A549 (cell line): ENCODE measurements at regions not wholly inside any gene's neighbourhood (a gene's known extent, or its start where the extent isn't known, plus 50 kb on each side); places are given as distances from the start of the nearest gene placed in this dataset.

ENCODE experiments used
- HOXA7 ChIP-seq: fragments of 250-450 bp; sonication (Bioruptor Pico); IDR thresholded peaks from 2 replicates; pipeline ENCODE4 v1.5.0; 2020; ENCODE audit warnings: mild to moderate bottlenecking, moderate library complexity
- JUN ChIP-seq, 2 experiments: fragments of >200 bp; sonication (Bioruptor Twin); formaldehyde crosslinking; IDR thresholded peaks; 2 replicates in 1 of 2; 3 replicates in 1 of 2; pipeline ENCODE4 v1.6.1; 2016 to 2017
- MYC ChIP-seq: IDR thresholded peaks from 2 replicates; pipeline ENCODE4 v1.6.1; 2012; ENCODE audit warnings: mild to moderate bottlenecking, inconsistent platforms, low read length, improper control_type of control experiment, borderline replicate concordance
- NFE2L2 ChIP-seq: fragments of 150-350 bp; conservative IDR thresholded peaks from 2 replicates; pipeline ENCODE4 v1.6.1; 2014; ENCODE audit warnings: low read length
- POLR2A ChIP-seq: IDR thresholded peaks from 2 replicates; pipeline ENCODE4 v1.6.1; 2012; ENCODE audit warnings: mild to moderate bottlenecking, low read length
- RAD21 ChIP-seq, 2 experiments: fragments of >200 bp in 1 of 2; sonication (Bioruptor Twin) in 1 of 2; formaldehyde crosslinking in 1 of 2; IDR thresholded peaks in 1 of 2; conservative IDR thresholded peaks in 1 of 2; 2 replicates in 1 of 2; 3 replicates in 1 of 2; pipeline ENCODE4 v1.6.1; 2012 to 2018; ENCODE audit warnings: inconsistent platforms in 1 of 2
- RCOR1 ChIP-seq: fragments of 150-350 bp; IDR thresholded peaks from 2 replicates; pipeline ENCODE4 v1.6.1; 2014; ENCODE audit warnings: antibody characterized with exemption, low read length, low read depth
- RNF2 ChIP-seq: fragments of 200-600 bp; sonication (generic); IDR thresholded peaks from 2 replicates; pipeline ENCODE4 v1.6.1; 2016; ENCODE audit warnings: low read depth, mild to moderate bottlenecking, antibody characterized with exemption, moderate library complexity, borderline replicate concordance
- TF ChIP-seq, protein P1 (sequence below): fragments of 450-650 bp; IDR thresholded peaks from 2 replicates; pipeline ENCODE4 v1.6.1; 2014; ENCODE audit warnings: antibody characterized with exemption
- TF ChIP-seq, protein P2 (sequence below): fragments of >200 bp; sonication (Bioruptor Twin); formaldehyde crosslinking; IDR thresholded peaks from 3 replicates; pipeline ENCODE4 v1.5.1; 2016
- TF ChIP-seq, protein P3 (sequence below): IDR thresholded peaks from 2 replicates; pipeline ENCODE4 v1.6.1; 2012

DNA sequence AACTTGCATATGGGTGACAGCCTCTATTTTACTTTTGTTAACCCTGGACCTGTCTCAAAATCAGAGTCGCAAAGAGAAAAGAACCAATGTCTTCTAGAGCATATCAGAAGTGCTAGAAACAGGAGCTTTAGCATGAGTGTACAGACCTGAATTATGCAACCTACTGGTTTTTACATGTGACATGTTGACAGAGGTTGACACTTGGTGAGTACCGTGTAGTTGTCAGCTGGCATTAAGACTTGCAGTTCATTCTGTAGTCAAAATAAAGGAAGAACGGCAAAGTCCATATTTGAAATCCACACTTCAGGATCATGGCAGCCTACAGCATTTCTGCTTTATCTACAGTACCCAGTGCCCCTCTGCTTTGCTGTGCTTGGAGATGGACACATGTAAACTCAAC lies 291.9 kb upstream of the TENM3 start:
- TF ChIP-seq NFE2L2 (no peak), HOXA7 (CRISPR knock-in tag) (no peak), RNF2 (no peak), JUN (IDR thresholded peaks at IDR 0.05) (no peak), POLR2A (no peak), RCOR1 (no peak), MYC (no peak), RAD21 (conservative IDR thresholded peaks at IDR 0.05 in 1 of 2, IDR thresholded peaks at IDR 0.05 in 1 of 2) (no peak)
- TF ChIP-seq, protein P1, sequence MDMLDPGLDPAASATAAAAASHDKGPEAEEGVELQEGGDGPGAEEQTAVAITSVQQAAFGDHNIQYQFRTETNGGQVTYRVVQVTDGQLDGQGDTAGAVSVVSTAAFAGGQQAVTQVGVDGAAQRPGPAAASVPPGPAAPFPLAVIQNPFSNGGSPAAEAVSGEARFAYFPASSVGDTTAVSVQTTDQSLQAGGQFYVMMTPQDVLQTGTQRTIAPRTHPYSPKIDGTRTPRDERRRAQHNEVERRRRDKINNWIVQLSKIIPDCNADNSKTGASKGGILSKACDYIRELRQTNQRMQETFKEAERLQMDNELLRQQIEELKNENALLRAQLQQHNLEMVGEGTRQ = no peak
- TF ChIP-seq, protein P2, sequence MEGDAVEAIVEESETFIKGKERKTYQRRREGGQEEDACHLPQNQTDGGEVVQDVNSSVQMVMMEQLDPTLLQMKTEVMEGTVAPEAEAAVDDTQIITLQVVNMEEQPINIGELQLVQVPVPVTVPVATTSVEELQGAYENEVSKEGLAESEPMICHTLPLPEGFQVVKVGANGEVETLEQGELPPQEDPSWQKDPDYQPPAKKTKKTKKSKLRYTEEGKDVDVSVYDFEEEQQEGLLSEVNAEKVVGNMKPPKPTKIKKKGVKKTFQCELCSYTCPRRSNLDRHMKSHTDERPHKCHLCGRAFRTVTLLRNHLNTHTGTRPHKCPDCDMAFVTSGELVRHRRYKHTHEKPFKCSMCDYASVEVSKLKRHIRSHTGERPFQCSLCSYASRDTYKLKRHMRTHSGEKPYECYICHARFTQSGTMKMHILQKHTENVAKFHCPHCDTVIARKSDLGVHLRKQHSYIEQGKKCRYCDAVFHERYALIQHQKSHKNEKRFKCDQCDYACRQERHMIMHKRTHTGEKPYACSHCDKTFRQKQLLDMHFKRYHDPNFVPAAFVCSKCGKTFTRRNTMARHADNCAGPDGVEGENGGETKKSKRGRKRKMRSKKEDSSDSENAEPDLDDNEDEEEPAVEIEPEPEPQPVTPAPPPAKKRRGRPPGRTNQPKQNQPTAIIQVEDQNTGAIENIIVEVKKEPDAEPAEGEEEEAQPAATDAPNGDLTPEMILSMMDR = no peak
- TF ChIP-seq, protein P3, sequence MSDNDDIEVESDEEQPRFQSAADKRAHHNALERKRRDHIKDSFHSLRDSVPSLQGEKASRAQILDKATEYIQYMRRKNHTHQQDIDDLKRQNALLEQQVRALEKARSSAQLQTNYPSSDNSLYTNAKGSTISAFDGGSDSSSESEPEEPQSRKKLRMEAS = no peak
